K562 (cell line): ENCODE measurements at regions not wholly inside any gene's neighbourhood (a gene's known extent, or its start where the extent isn't known, plus 50 kb on each side); places are given as distances from the start of the nearest gene placed in this dataset.

Source experiments
- ATAC-seq: fragments of 200-7000 bp; cut with Tn5 transposase; 3 replicates; pipeline ENCODE4 v1.9.1; 2020; ENCODE audit warnings: moderate library complexity
- BruUV-seq: library from RNA; stranded (reverse); fragments of 400-500 nt; replicated peaks from 2 replicates; lab custom pipeline; 2021; lab: Mats Ljungman, UMichigan
- CTCF ChIA-PET: fragments of 300-600 bp; formaldehyde crosslinking; extraction: SDS; loops from one replicate; lab custom pipeline; 2021; ENCODE audit warnings: low intra/inter-chr PET ratio; lab: Yijun Ruan, JAX
- POLR2A ChIA-PET: fragments of 300-600, 350-650 bp; sonication (Branson Sonifier 250); formaldehyde crosslinking; extraction: SDS; loops from one replicate; lab custom pipeline; 2021; ENCODE audit warnings: antibody characterized with exemption, inconsistent platforms; lab: Yijun Ruan, JAX
- DNase-seq, 4 experiments: peaks; one replicate each; pipeline versions ENCODE4 v3.0.0 to v3.0.0-alpha.2; 2011 to 2018; ENCODE audit warnings: low spot score in 3 of 4, mixed read lengths in 3 of 4; ENCODE audit errors: extremely low read depth in 1 of 4
- FAIRE-seq: peaks from 2 replicates; lab custom pipeline; 2011; peaks lifted over from hg19 to GRCh38; lab: Jason Lieb, UNC
- H2AFZ ChIP-seq: 2 replicates; pipeline ENCODE4 v1.6.0; 2011; ENCODE audit warnings: low read depth, low read length, control low read depth, inconsistent platforms
- H3K27ac ChIP-seq: fragments of 200-600 bp; 3 replicates; pipeline ENCODE4 v1.8.0; 2011; ENCODE audit warnings: low read depth, mild to moderate bottlenecking, control low read depth, inconsistent platforms, low read length, moderate library complexity, mixed read lengths; ENCODE audit errors: extremely low read depth
- H3K27me3 ChIP-seq, 2 experiments: fragments of 300-600 bp in 1 of 2; 2 replicates in 1 of 2; 3 replicates in 1 of 2; pipeline versions ENCODE4 v1.6.0 to v1.8.0; 2011; ENCODE audit warnings: inconsistent platforms in 2 of 2, low read length in 2 of 2, mild to moderate bottlenecking in 1 of 2, mixed read lengths in 1 of 2, moderate library complexity in 1 of 2; ENCODE audit not compliant: control insufficient read depth in 2 of 2, insufficient read depth in 2 of 2
- H3K36me3 ChIP-seq: fragments of 300-600 bp; 3 replicates; pipeline ENCODE4 v1.8.0; 2011; ENCODE audit warnings: mild to moderate bottlenecking, low read length, inconsistent platforms; ENCODE audit not compliant: control insufficient read depth, insufficient read depth
- H3K4me1 ChIP-seq, 2 experiments: fragments of 200-600 bp in 1 of 2; replicated peaks in 1 of 2; 2 replicates in 1 of 2; 3 replicates in 1 of 2; pipeline versions ENCODE4 v1.5.1 to v1.8.0; 2011; ENCODE audit warnings: inconsistent platforms in 2 of 2, low read length in 2 of 2, mild to moderate bottlenecking in 1 of 2, mixed read lengths in 1 of 2, moderate library complexity in 1 of 2; ENCODE audit not compliant: control insufficient read depth in 2 of 2, insufficient read depth in 2 of 2
- H3K4me2 ChIP-seq: 2 replicates; pipeline ENCODE4 v1.6.1; 2011; ENCODE audit warnings: low read length, control low read depth, inconsistent platforms, mixed read lengths; ENCODE audit not compliant: insufficient read depth
- H3K4me3 ChIP-seq: fragments of 200-600 bp; sonication (generic), shearing (Covaris generic); 2 replicates; pipeline ENCODE4 v1.5.1; 2016; ENCODE audit warnings: control low read depth, inconsistent platforms
- H3K79me2 ChIP-seq: fragments of 200-600 bp; 3 replicates; pipeline ENCODE4 v1.8.0; 2011; ENCODE audit warnings: low read length, inconsistent platforms; ENCODE audit not compliant: control insufficient read depth, insufficient read depth
- H3K9ac ChIP-seq, 2 experiments: 2 replicates each; pipeline versions ENCODE4 v1.6.0 to v1.6.1; 2011; ENCODE audit warnings: low read depth in 2 of 2, low read length in 2 of 2, control low read depth in 1 of 2, inconsistent platforms in 1 of 2, mild to moderate bottlenecking in 1 of 2, mixed read lengths in 1 of 2; ENCODE audit not compliant: insufficient read depth in 1 of 2
- H3K9me1 ChIP-seq: one replicate; pipeline ENCODE4 v1.6.0; 2011; ENCODE audit warnings: inconsistent platforms, mild to moderate bottlenecking, low read length, moderate library complexity; ENCODE audit not compliant: control insufficient read depth, insufficient read depth
- H3K9me3 ChIP-seq: replicated peaks from 2 replicates; pipeline ENCODE4 v1.5.1; 2011; ENCODE audit warnings: low read depth, low read length, inconsistent platforms; ENCODE audit not compliant: control insufficient read depth, insufficient read depth
- H4K20me1 ChIP-seq: replicated peaks from 2 replicates; pipeline ENCODE4 v1.6.1; 2011; ENCODE audit warnings: low read length, inconsistent platforms, mixed read lengths; ENCODE audit not compliant: control insufficient read depth, insufficient read depth
- AFF4 ChIP-seq: sonication (generic); formaldehyde crosslinking; IDR thresholded peaks from 2 replicates; pipeline ENCODE4 v1.8.0; 2023; ENCODE audit warnings: mild to moderate bottlenecking, missing genetic modification reagents
- CBFA2T3 ChIP-seq: fragments of 450-650 bp; IDR thresholded peaks from 2 replicates; pipeline ENCODE4 v1.6.1; 2017
- CREB1 ChIP-seq, 2 experiments: sonication (generic) in 1 of 2; formaldehyde crosslinking in 1 of 2; IDR thresholded peaks; 2 replicates each; pipeline versions ENCODE4 v1.6.1 to v1.8.0; 2012 to 2022; ENCODE audit warnings: inconsistent platforms in 1 of 2, mild to moderate bottlenecking in 1 of 2, missing genetic modification reagents in 1 of 2, moderate library complexity in 1 of 2
- DNMT1 ChIP-seq: fragments of 450-650 bp; IDR thresholded peaks from 2 replicates; pipeline ENCODE4 v1.6.1; 2016; ENCODE audit warnings: antibody characterized with exemption, mild to moderate bottlenecking
- EGR1 ChIP-seq: fragments of 450-650 bp; conservative IDR thresholded peaks from 2 replicates; pipeline ENCODE4 v1.6.1; 2017; ENCODE audit warnings: mild to moderate bottlenecking
- FOXJ3 ChIP-seq: sonication (generic); formaldehyde crosslinking; IDR thresholded peaks from 2 replicates; pipeline ENCODE4 v1.4.0; 2020; ENCODE audit warnings: mild to moderate bottlenecking, missing genetic modification reagents
- HDAC3 ChIP-seq: fragments of 450-650 bp; IDR thresholded peaks from 2 replicates; pipeline ENCODE4 v1.6.1; 2018; ENCODE audit warnings: borderline replicate concordance, mild to moderate bottlenecking, moderate library complexity; ENCODE audit not compliant: partially characterized antibody
- HMG20B ChIP-seq: fragments of 250-450 bp; sonication (Bioruptor Pico); IDR thresholded peaks from 2 replicates; pipeline ENCODE4 v1.5.0; 2021; ENCODE audit warnings: mild to moderate bottlenecking
- KDM1A ChIP-seq, 2 experiments: fragments of 450-650 bp; IDR thresholded peaks; 2 replicates each; pipeline ENCODE4 v1.6.1; 2016; ENCODE audit warnings: mild to moderate bottlenecking in 2 of 2
- PPARD ChIP-seq: fragments of 250-450 bp; sonication (Bioruptor Pico); IDR thresholded peaks from 2 replicates; pipeline ENCODE4 v1.8.0; 2022; ENCODE audit warnings: inconsistent platforms, mild to moderate bottlenecking, moderate library complexity
- PRMT5 ChIP-seq: sonication (generic); formaldehyde crosslinking; IDR thresholded peaks from 2 replicates; pipeline ENCODE4 v1.5.0; 2020; ENCODE audit warnings: missing genetic modification reagents
- SIX5 ChIP-seq, 2 experiments: IDR thresholded peaks; 2 replicates each; pipeline ENCODE4 v1.6.1; 2011; ENCODE audit warnings: low read length in 2 of 2, borderline replicate concordance in 1 of 2, low read depth in 1 of 2, mild to moderate bottlenecking in 1 of 2, moderate library complexity in 1 of 2; ENCODE audit not compliant: insufficient read depth in 1 of 2
- STAT5A ChIP-seq: IDR thresholded peaks from 2 replicates; pipeline ENCODE4 v1.6.1; 2012; ENCODE audit warnings: low read length, inconsistent platforms, borderline replicate concordance
- TARDBP ChIP-seq: fragments of 450-650 bp; IDR thresholded peaks from 2 replicates; pipeline ENCODE4 v1.6.1; 2016
- ZBTB8A ChIP-seq: fragments of 450-650 bp; IDR thresholded peaks from 2 replicates; pipeline ENCODE4 v1.6.1; 2018; ENCODE audit warnings: mild to moderate bottlenecking, moderate library complexity; ENCODE audit not compliant: partially characterized antibody
- WGBS: fragments of 100-300 bp; shearing (Covaris generic); methylation state at CpG from one replicate; pipeline ENCODE4 v1.1.6; 2016; ENCODE audit warnings: low coverage, mixed read lengths; ENCODE audit not compliant: insufficient coverage; ENCODE audit errors: missing lambda C conversion rate; 5-methylcytosine and 5-hydroxymethylcytosine counted together
- in situ Hi-C: fragments of 300-500 bp; cut with MboI; formaldehyde crosslinking; loops from 4 replicates; pipeline ENCODE4 v1.15.0; 2018; ENCODE audit warnings: inconsistent platforms, mixed read lengths
- intact Hi-C: fragments of 100-400 bp; cut with micrococcal nuclease; formaldehyde crosslinking; loops from 2 replicates; pipeline ENCODE4 v1.14.2; 2022

- peak; percentile 98 for FAIRE-seq
- no peaks in the 10 kb centered on the region for H4K20me1 ChIP-seq
- H3K27me3 ChIP-seq = no peaks in the 10 kb centered on the region
- no peaks in the 10 kb centered on the region for H3K9me1 ChIP-seq
- H3K4me2 ChIP-seq = peak overlapping the region; percentile 63
- peak overlapping the region; percentile 62; the same call in 2 of the 3 replicates for H3K27ac ChIP-seq
- in situ Hi-C loops (loop anchor here (25.0 kb wide), 1 partner anchor 424 kb away; the partner anchor contains the start of gene TRIM13), intact Hi-C loops (no loop called here)
- H3K9ac ChIP-seq = peak overlapping the region in 1 of 2 experiments; percentile 15; a peak in 1 of 4 replicates
- peak; percentile 97 for ATAC-seq
- H2AFZ ChIP-seq = 0 out of 2 replicates have a peak overlapping the region, but pooled peaks have one; percentile 39
- 4% methylated on average over 5 of the region's 5 CpGs for WGBS
- H3K4me1 ChIP-seq = peaks cover 5 to 19% of the 10 kb centered on the region in 2 experiments; a peak in 4 of 5 replicates
- H3K36me3 ChIP-seq = no peaks in the 10 kb centered on the region; the same call in 2 of the 3 replicates
- DNase-seq = peak; percentile 48 to 91 (median 67)
- no peak overlapping the region for H3K4me3 ChIP-seq
- H3K79me2 ChIP-seq = no peaks in the 10 kb centered on the region
- H3K9me3 ChIP-seq = no peaks in the 10 kb centered on the region
- BruUV-seq = no TSS peak
- CTCF ChIA-PET = no interaction called here
- POLR2A ChIA-PET = interaction anchor here (0.5 kb wide), 1 partner anchor 201 kb away, joined by 3 read pairs; no protein-coding TSS in a partner anchor
- TF ChIP-seq KDM1A (IDR thresholded peaks at IDR 0.05) = peak; percentile 73 to 80
- no peak for TF ChIP-seq PRMT5 (CRISPR knock-in tag)
- no peak for TF ChIP-seq FOXJ3 (CRISPR knock-in tag)
- no peak for TF ChIP-seq TARDBP
- TF ChIP-seq DNMT1 = no peak
- no peak for TF ChIP-seq ZBTB8A
- TF ChIP-seq AFF4 (CRISPR knock-in tag) = no peak
- peak; percentile 91 for TF ChIP-seq CBFA2T3
- TF ChIP-seq CREB1 (IDR thresholded peaks at IDR 0.05) = peak; percentile 10; the same call in 1 of the 2 replicates
- TF ChIP-seq CREB1 (CRISPR knock-in tag; IDR thresholded peaks at IDR 0.05) = no peak
- TF ChIP-seq PPARD (CRISPR knock-in tag) = no peak
- TF ChIP-seq HMG20B (CRISPR knock-in tag) = no peak
- TF ChIP-seq HDAC3 = no peak
- TF ChIP-seq STAT5A = peak; percentile 22; the same call in 1 of the 2 replicates
- TF ChIP-seq SIX5 (IDR thresholded peaks at IDR 0.05; ENCODE audit: borderline replicate concordance in 1 of 2, insufficient read depth in 1 of 2, low read depth in 1 of 2, low read length in 2 of 2) = no peak
- TF ChIP-seq EGR1 = no peak
These were observed 395.9 kb downstream of the KCNRG start for GRCh38 chr13:50410921-50411746.
